ENCODE measurements at regions not wholly inside any gene's neighbourhood (a gene's known extent, or its start where the extent isn't known, plus 50 kb on each side); places are given as distances from the start of the nearest gene placed in this dataset.
"Not testable (repeated sequence)": the region's sequence is repeated elsewhere in the genome, so short reads cannot be mapped to it uniquely, and the experiment has no call there.

GRCh38 chr1:120357046-120357445, 57.8 kb upstream of the NBPF8 start:
- not testable (repeated sequence) for DNase-seq (ENCODE audit: extremely low read depth, low read depth)

DNA sequence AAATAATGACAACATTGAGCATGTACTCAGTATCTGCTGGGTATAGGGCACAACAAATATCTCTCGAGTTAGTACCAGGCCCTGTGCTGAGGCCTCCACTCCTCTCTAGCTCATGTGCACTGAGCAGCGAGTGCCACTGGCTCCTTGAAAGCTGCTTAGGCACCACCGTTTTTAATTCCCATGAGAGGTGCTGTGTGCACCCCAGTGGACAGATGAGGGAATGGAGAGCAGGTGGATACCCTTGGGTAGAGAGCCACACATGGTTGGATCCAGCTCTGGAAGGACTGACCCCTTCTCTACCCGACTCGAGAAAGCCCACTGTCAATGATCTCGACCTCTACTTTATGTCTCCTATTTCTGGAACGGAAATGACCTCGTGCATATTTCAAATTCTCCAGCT, 58.7 kb upstream of the NBPF8 start:
- DNase-seq (ENCODE audit: extremely low read depth, low read depth) = not testable (repeated sequence)

DNA sequence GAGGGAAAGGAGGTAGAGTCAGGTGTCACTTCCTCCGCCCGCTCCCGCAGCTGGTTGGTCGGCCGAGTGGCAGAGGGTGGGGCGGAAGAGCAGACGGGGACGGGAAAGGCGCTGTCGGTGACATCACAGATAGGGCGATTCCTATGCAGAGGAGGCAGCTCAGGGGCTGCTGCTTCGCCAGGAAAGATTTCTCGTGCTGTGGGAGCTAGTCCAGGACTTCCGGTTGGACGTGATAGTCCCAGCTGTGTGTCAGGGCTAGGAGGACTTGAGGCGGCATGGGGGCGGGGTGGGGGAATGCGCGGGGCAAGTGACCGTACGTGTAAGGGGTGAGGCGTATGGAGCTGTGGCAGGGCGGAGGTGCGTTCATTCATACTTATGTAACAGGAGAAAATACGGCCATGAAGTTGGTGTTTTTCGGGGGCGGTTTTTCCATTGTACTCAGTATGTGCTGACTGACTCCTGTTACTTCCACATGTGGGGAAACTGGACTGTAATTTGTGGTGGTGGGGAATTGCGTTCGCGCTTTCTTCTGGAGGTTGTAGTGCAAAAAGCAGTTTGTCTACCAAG, 60.1 kb upstream of the NBPF8 start:
- DNase-seq (ENCODE audit: extremely low read depth, low read depth) = peak; percentile 5

GRCh38 chr1:120342231-120343073, 72.4 kb upstream of the NBPF8 start:
- not testable (repeated sequence) for DNase-seq (ENCODE audit: extremely low read depth, low read depth)

DNA sequence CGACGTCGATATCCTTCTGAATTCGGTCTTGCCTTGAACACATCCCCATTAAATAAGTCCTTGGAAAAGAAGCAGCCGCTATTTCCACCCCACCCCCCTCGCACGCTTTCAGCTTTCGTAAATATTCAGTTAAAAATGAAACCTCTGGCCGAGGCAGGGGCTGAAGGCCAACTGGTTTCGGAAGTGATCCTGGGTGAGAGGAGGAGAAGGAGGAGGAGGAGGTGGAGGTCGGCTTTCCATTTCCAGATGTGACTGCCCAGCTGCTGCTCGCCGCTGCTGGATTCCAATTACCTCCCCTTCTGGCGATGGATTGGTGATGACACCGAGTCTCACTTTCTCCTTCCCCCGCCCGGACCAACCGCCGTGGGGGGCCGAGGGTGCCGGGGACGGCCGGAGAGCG, 73.1 kb upstream of the NBPF8 start:
- peak; percentile 15 for DNase-seq (ENCODE audit: extremely low read depth, low read depth)

- DNase-seq (ENCODE audit: extremely low read depth, low read depth) = not testable (repeated sequence)
Measured at GRCh38 chr1:120340838-120341751, 73.7 kb upstream of the NBPF8 start.

GRCh38 chr1:120315738-120316137, 99.1 kb upstream of the NBPF8 start:
- not testable (repeated sequence) for DNase-seq (ENCODE audit: extremely low read depth, low read depth)

GRCh38 chr1:120311930-120312329, 102.9 kb upstream of the NBPF8 start:
- DNase-seq (ENCODE audit: extremely low read depth, low read depth) = not testable (repeated sequence)

DNA sequence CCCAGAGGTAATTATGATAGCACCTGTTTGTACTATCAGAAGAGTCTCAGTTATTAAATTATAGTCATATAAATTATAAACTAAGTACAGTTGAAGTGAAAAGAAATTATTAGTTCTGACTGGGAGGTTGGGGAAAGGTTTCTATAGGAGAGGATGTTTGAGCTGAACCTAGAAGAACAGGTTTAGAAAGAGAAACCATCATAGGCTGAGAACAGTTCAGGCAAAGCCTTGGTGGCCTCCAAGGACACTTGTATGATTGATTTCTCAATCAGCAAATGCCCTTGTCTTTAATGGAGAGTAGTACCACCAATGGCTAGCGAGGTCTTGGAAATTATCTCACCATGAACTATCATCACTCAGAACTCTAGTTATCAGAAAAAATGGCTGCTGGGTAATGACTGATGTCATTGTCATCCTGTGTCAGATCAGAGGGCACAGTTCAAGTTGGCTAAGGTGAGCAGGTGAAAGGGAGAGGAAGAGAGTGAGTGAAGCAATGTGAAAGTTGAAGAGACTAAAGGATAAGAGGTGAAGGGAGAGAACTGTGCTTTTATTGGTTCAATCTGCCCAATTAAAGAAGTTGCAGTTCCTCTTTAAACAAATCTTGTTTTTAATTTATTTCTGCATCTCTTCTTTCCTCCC, 105.8 kb upstream of the NBPF8 start:
- DNase-seq (ENCODE audit: extremely low read depth, low read depth) = not testable (repeated sequence)

- not testable (repeated sequence) for DNase-seq (ENCODE audit: extremely low read depth, low read depth)
Measured at GRCh38 chr1:120305046-120305445, 109.8 kb upstream of the NBPF8 start.

DNA sequence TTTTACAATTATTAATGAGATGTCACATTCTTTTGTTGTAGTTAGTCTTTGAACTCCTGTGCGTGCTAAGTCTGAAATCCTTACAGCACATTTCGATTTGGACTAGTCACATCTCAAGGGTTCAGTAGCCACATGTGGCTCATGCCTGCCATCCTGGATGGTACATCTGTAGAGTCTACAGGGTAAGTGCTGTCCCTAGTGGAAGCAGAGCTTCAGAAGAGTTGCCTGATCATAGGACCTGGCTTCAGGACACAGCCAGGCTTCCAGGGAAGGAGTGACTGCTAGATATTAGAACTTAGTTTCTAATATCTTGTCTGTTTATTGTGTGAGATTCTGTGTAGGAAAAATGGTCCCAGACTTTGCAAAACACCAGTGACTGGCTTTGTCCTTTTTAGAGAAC, 110.5 kb upstream of the NBPF8 start:
- not testable (repeated sequence) for DNase-seq (ENCODE audit: extremely low read depth, low read depth)

GRCh38 chr1:120299433-120300057, 115.3 kb upstream of the NBPF8 start:
- DNase-seq (ENCODE audit: extremely low read depth, low read depth) = not testable (repeated sequence)

GRCh38 chr1:120298487-120298886, 116.3 kb upstream of the NBPF8 start:
- DNase-seq (ENCODE audit: extremely low read depth, low read depth) = not testable (repeated sequence)

- DNase-seq (ENCODE audit: extremely low read depth, low read depth) = not testable (repeated sequence)
Measured at GRCh38 chr1:120297345-120297953, 117.4 kb upstream of the NBPF8 start.

DNA sequence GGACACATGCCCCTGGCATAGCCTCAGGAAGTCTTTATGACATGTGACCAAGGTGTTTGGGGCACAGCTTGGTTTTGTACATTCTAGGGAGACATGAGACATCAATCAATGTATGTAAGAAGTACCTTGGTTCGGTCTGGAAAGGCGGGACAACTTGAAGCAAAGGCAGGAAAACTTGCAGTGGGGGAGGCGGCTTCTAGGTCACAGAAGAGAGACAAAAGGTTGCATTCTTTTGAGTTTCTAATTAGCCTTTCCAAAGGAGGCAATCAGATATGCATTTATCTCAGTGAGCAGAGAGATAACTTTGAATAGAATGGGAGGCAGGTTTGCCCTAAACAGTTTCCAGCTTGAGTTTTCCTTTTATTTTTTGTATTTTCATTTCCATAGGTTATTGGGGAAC, 113.8 kb upstream of the SEC22B start:
- DNase-seq (ENCODE audit: extremely low read depth, low read depth) = not testable (repeated sequence)

DNA sequence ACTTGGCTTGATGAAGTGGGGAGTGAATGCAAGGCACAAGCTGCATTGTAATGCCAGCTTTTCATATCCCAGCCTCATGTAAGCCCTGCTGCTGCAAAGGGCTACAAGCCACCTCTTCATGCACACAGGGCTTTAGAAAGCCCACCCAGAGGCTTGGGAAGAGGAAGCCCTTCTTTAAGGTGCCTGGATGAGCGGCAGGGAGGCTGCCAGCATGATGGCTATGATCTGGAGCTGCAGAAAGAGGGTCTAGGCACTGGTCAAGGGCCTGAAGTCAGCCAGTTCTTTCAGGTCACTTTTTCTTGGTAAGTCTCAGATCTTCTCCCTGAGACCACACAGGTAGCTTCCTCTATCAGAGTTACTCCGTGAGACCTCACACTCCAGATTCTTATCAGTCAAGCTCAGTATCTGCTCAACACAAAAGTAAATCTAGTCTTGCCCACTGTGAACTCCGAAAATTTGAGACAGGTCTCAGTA, 113.3 kb upstream of the SEC22B start:
- DNase-seq (ENCODE audit: extremely low read depth, low read depth) = not testable (repeated sequence)

GRCh38 chr1:120288814-120289600, 112.7 kb upstream of the SEC22B start:
- not testable (repeated sequence) for DNase-seq (ENCODE audit: extremely low read depth, low read depth)

- DNase-seq (ENCODE audit: extremely low read depth, low read depth) = not testable (repeated sequence)
Measured at GRCh38 chr1:120288167-120288566, 111.8 kb upstream of the SEC22B start.

All from AG09319 (cell line).